BE2C (cell line): ENCODE measurements at regions not wholly inside any gene's neighbourhood (a gene's known extent, or its start where the extent isn't known, plus 50 kb on each side); places are given as distances from the start of the nearest gene placed in this dataset.

Source experiments
- DNase-seq: peaks from one replicate; pipeline ENCODE4 v3.0.0-alpha.2; 2020
- H3K27me3 ChIP-seq: fragments of 250-450 bp; sonication (Bioruptor Pico); 2 replicates; pipeline ENCODE4 v1.5.1; 2020; ENCODE audit warnings: mild to moderate bottlenecking
- H3K36me3 ChIP-seq: fragments of 250-450 bp; sonication (Bioruptor Pico); 2 replicates; pipeline ENCODE4 v1.5.1; 2020; ENCODE audit warnings: mild to moderate bottlenecking
- H3K4me1 ChIP-seq: fragments of 250-450 bp; sonication (Bioruptor Pico); 2 replicates; pipeline ENCODE4 v1.5.1; 2020
- H3K4me3 ChIP-seq: 2 replicates; pipeline ENCODE4 v1.5.1; 2011; ENCODE audit warnings: low read depth, low read length
- H3K9me3 ChIP-seq: fragments of 250-450 bp; sonication (Bioruptor Pico); 2 replicates; pipeline ENCODE4 v1.5.1; 2020
- TF ChIP-seq, protein P1 (sequence below): IDR thresholded peaks from 2 replicates; pipeline ENCODE4 v1.5.1; 2012; ENCODE audit warnings: mild to moderate bottlenecking, low read depth, low read length

DNA sequence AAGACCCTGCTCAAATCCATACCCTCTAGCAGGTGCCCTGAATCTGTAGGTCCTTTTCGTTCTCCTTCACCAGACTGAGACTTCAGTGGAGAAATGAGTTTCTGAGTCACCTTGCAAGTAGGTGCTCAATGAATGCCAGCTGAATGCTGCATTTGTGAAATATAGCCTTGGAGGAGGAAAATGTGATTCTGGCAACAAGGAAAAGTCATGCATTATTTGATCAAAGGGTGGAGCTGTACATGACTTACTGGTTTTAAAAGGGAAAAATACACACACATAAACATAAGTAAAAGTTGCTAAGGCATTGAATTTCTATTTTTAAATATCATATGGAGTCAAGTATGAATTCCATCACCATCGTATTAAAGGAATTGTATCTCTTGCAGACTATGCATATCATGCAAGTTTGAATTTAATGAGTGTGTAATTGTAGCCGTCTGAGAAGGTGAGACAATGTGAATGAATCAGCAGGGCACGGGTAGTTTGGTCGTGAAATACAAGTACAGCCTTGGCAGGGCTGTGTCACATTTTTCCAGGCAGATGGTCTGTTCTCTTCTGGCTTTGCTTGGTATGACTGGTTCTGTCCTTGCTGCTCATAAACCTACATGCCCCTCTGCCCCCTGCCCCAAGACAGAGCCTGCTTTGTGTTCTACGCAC lies 160.8 kb downstream of the COL6A3 start:
- Histone ChIP-seq H3K27me3 (no peaks in the 10 kb centered on the region), H3K36me3 (no peaks in the 10 kb centered on the region), H3K4me1 (no peaks in the 10 kb centered on the region), H3K9me3 (no peaks in the 10 kb centered on the region), H3K4me3 (no peak overlapping the region)
- DNase-seq = no peak
- TF ChIP-seq, protein P1, sequence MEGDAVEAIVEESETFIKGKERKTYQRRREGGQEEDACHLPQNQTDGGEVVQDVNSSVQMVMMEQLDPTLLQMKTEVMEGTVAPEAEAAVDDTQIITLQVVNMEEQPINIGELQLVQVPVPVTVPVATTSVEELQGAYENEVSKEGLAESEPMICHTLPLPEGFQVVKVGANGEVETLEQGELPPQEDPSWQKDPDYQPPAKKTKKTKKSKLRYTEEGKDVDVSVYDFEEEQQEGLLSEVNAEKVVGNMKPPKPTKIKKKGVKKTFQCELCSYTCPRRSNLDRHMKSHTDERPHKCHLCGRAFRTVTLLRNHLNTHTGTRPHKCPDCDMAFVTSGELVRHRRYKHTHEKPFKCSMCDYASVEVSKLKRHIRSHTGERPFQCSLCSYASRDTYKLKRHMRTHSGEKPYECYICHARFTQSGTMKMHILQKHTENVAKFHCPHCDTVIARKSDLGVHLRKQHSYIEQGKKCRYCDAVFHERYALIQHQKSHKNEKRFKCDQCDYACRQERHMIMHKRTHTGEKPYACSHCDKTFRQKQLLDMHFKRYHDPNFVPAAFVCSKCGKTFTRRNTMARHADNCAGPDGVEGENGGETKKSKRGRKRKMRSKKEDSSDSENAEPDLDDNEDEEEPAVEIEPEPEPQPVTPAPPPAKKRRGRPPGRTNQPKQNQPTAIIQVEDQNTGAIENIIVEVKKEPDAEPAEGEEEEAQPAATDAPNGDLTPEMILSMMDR = no peak

DNA sequence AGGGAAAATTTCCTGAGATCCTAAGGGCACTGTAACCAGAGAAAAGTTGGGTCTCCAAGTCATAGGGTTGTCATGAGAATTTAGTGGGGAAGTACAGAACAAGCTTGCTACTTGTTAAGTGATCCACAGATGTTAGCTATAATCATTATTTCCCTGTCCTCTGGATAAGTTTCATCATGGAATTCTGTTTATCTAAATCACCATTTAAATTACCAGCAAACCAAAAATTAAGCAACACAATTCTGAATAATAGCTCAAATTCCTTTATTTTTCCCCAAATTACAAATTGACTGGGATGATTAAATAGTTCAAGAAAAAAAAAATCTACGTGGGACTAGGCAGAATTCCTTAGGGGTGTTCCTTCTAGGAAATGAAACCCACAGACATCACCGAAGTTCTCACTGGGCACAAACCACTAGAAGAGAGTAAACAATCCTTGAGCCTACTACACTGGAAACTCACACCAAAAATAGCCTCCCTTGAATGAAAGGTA lies 159.5 kb downstream of the COL6A3 start:
- H3K36me3 ChIP-seq = no peaks in the 10 kb centered on the region
- no peak overlapping the region for H3K4me3 ChIP-seq
- H3K27me3 ChIP-seq = no peaks in the 10 kb centered on the region
- H3K9me3 ChIP-seq = no peaks in the 10 kb centered on the region
- TF ChIP-seq, protein P1 = no peak
- no peak for DNase-seq
- H3K4me1 ChIP-seq = no peaks in the 10 kb centered on the region

DNA sequence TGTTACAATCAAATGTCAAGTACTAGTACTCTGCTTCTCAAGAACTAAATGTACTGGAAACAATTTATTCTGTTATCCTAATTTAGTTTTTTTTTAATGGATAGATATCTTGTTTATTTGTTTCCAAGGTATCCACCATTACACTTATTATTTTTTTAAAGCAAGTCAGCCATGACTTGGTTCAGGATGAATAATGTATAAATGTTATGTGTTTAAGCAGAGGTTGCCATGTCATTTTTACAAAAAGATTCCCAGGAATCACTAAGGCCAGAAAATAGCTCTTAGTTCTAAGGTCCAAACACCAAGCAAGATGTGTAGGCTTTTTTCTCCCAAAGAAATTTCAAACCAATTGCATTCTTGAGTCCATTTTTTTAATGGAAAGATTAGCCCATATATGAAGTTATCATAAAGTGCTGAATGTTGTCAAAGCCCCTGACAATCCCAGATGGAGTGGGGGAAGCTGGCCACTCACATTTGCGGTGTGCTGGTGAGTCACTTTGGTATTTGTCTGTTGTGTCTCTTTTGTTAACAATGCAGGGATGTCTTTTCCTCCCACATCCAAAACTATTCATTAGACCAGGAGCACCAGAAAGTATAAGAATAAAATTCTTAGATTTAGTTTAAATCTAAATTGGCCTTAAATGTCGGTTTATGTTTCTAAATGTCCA lies 158.9 kb downstream of the COL6A3 start:
- no peaks in the 10 kb centered on the region for H3K4me1 ChIP-seq
- no peaks in the 10 kb centered on the region for H3K36me3 ChIP-seq
- H3K27me3 ChIP-seq = no peaks in the 10 kb centered on the region
- DNase-seq = no peak
- TF ChIP-seq, protein P1 = no peak
- H3K4me3 ChIP-seq = no peak overlapping the region
- no peaks in the 10 kb centered on the region for H3K9me3 ChIP-seq

DNA sequence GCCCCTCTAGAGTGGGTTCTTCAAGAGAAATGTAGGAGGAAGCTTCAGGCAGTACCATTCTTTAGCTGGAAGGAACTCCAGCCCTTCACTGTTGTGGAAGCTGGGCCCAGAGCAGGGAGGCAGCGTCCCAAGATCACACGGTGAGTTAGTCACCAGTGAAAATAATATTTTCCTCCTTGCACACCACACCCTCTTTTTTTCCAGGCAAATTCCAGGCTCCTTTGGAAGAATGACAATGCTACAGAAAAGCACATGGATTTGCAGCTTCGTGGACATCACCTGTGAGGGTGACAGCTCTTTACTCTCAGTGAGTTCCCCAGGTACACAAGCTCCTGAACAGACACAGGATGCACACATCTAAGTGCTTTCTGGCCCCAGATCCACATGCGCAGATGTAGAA lies 157.1 kb downstream of the COL6A3 start:
- DNase-seq = no peak
- TF ChIP-seq, protein P1 = no peak
- H3K9me3 ChIP-seq = no peaks in the 10 kb centered on the region
- no peaks in the 10 kb centered on the region for H3K27me3 ChIP-seq
- H3K4me3 ChIP-seq = no peak overlapping the region
- H3K36me3 ChIP-seq = no peaks in the 10 kb centered on the region
- no peaks in the 10 kb centered on the region for H3K4me1 ChIP-seq

DNA sequence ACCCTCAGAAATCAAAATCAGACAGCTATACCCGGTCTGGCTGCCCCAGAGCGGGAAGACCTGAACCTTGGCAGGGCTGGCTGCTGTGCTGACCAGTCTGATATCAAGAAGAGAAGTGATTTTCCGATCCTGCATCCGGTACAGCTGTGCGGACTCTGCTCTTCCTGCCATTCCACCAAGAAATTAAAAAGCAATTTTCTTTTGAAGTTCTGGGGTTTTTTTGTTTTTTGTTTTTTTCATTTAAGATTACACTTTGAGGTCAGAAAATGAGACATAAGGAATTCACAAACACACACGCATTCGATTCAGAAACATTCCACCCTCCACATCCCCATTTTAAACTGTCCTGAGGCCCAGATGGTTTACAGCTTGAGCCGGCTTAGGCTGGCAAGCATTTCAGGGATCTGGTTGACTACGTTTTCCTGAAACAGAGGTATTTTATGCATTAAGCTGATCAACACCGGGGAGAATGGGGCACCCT lies 156.5 kb downstream of the COL6A3 start:
- Histone ChIP-seq H3K4me3 (no peak overlapping the region), H3K27me3 (no peaks in the 10 kb centered on the region), H3K9me3 (no peaks in the 10 kb centered on the region), H3K36me3 (no peaks in the 10 kb centered on the region), H3K4me1 (no peaks in the 10 kb centered on the region)
- no peak for DNase-seq
- TF ChIP-seq, protein P1 = no peak

DNA sequence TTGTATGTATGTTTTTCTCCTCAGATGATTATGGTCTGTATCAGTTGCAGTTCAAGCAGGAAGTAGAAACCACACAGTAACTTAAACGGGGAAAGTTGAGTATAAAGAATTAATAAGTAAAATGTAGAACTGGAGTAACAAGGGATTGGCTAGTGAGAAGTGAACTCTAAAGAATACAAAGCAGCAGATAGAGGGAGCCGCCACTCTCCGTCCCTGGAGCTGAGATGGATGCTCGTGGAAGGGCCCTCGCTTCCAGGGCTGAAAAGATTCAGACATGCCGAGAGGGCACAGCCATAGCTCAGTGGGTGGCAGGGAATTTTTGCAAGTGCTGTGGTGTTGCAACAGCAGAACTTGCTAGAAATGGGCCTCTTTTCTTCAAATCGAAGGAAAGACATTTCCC lies 155.8 kb downstream of the COL6A3 start:
- TF ChIP-seq, protein P1 = peak; percentile 44
- DNase-seq = peak; percentile 20

More for the DNA sequence above, 155.8 kb downstream of the COL6A3 start:
- Histone ChIP-seq H3K27me3 (no peaks in the 10 kb centered on the region), H3K9me3 (no peaks in the 10 kb centered on the region), H3K4me3 (no peak overlapping the region), H3K36me3 (no peaks in the 10 kb centered on the region), H3K4me1 (no peaks in the 10 kb centered on the region)
